GM21576 (cell line): ENCODE measurements at regions not wholly inside any gene's neighbourhood (a gene's known extent, or its start where the extent isn't known, plus 50 kb on each side); places are given as distances from the start of the nearest gene placed in this dataset.

Experiments
- ATAC-seq: cut with Tn5 transposase; IDR thresholded peaks from one replicate; pipeline ENCODE4 v1.9.1; 2021; ENCODE audit warnings: mild to moderate bottlenecking, moderate library complexity; ENCODE audit not compliant: unreplicated experiment

DNA sequence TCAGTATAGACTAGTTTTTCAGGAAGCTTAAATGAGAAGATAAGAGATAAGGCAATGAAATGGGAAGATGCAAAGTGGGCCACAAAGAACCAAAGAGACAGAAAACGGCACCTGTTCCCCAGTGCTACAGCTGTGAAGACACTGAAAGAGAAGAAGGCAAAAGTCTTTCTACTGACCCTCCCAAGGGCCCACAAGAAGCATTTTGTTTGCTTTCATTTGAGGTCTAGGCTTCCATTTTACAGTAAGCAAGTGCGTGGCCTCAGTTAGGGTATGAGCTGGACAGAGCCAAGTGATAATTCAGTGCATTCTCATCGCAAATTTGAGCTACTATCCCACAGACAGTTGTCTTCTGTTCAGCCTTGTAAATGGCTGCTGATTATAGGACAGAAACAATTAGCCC is 53.4 kb upstream of the STK17B start:
- ATAC-seq: no peak

DNA sequence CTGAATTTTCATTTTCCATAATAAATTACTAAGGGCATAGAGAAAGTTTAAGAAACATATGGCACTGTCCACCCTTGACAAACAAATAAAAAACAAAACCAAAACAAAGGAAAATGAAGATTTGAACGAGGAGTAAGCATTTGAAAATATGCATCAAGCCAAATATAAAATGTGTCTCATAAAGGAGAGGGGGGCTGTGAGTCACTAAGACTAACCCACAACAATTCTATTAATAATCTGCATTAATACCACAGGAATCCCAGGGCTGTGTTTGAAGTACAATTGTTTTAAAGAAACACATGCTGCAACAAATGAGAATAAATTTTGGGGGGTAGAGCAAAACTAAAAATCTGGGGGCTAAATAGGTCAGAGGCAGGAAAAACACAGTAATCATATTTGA is 53.8 kb upstream of the STK17B start:
- ATAC-seq: no peak

DNA sequence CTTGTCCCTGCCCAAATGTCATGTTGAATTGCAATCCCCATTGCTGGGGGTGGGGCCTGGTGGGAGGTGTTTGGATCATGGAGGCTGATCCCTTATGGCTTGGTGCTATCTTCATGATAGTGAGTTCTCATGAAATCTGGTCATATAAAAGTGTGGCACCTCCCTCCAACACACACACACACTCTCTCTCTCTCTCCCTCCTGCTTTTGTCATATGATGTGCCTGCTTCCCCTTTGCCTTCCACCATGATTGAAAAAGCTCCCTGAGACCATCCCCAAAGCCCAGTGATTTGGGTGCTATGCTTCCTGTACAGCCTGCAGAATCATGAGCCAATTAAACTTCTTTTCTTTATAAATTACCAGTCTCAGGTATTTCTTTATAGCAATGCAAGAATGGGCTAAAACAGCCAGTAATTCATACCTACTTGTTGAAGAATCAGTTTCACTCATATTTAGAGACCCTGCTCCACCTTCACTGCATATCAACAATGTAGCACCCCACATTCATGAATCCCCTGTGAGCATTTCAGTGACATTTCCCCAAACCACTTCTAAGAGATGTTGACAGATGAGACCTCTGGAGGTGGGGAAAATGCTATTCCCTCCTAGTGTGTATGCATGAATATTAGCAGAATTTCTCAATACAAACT is 54.8 kb upstream of the STK17B start:
- ATAC-seq: no peak

DNA sequence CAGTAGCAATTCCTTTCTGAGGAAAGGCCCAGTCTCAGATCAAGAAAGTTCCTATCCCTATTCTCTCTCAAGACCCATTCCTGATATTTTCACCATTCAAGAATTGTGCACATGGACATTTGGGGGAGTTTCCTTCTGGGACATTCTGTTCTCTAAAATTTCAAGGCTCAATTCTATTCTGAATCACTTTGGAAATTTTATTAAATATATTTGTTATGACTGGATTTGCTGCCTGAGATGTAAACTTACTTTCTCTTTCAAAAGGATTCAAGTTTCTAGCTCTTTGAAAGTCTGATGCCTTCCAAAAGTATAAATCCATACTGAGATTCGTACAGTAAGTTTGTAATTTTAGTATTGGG is 55.3 kb upstream of the STK17B start:
- no peak for ATAC-seq

DNA sequence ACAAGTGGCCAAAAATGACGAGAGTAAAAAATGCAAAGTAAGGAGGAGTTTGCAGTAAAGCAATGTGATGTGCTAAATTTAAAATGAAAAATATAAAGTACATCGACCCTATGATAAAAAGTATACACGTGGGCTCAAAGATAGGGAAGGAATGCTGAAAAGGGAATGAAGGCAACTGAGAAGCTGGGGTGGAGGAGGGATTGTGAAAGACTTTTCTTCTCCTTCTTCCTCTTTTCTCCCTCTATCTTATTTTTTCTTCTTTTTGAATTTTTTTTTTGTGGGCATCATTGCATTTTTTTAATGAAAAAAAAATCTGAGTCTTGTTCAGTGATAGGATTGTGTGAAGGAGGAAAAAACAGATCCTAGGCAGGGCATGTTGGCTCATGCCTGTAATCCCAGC is 57.6 kb upstream of the STK17B start:
- no peak for ATAC-seq

DNA sequence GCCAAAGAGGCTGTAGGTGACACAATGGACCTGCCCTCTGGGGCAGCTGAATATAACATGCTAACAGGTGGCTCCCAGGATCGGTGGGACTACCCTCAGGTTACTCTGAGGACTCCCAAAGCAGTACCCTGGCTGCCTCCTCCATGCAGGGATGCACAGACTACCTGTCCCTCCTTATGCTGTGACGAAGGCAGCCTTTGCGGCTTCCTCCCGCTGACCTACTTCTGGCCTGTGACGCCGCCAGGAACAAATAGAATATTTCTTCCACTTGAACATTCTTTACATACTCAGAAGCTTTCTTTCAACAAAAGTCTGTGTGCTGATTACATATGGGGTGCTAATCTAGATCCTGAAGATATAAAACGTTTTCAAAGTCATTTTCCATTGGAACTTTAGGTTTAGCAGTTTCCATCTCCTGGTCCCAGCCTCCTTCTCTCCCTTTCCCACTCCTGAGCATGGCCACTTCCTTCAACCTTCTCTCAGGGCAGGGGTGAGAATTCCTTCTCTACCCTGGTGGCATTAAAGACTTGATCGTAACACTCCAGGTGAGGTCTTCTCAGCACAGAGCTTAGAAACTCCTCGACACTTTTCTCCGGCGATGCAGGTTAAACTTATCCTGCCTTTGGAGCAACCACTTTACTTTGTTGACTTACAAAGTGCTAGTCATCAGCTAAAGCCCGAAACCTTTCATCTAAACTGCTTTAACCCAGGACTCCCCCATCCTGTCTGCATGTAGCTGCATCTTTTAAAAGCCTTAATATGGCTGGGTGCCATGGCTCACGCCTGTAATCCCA is 58.9 kb upstream of the STK17B start:
- ATAC-seq: no peak

DNA sequence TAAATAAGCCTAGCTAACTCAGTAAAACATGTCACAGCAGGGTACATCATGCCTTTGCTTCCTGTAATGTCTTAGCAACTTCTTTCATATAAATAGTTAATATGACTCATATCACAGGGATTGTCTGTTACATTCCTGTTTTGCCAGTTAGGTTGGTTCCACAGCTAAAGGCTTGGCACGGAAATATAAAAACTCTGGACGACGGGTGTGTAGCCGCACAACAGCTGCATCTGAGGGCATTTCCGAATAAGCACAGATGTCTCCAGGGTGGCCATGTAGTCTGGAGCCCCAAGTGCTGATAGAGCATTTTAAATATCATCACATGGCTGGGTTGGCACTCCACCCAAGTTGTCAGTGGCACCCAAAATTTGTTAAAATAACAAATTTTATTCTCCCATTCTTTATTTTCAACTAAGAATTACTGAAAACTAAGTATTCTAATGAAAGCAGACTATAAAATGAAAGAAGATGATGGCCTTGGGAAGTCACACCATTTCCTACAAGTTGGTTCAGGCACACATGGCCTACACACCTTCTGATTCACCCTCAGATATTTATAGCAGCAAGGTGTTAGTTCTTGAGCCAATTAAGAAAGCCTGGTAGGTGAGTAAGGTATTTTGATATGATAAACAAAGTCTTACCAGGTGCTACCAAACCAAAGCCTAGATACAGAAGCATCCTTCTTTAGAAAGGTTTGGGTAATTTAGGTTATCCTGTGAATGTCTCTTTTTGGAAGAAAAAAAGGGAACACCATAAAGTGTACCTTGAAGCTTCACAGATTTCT is 61.8 kb upstream of the STK17B start:
- ATAC-seq: peak; percentile 28

DNA sequence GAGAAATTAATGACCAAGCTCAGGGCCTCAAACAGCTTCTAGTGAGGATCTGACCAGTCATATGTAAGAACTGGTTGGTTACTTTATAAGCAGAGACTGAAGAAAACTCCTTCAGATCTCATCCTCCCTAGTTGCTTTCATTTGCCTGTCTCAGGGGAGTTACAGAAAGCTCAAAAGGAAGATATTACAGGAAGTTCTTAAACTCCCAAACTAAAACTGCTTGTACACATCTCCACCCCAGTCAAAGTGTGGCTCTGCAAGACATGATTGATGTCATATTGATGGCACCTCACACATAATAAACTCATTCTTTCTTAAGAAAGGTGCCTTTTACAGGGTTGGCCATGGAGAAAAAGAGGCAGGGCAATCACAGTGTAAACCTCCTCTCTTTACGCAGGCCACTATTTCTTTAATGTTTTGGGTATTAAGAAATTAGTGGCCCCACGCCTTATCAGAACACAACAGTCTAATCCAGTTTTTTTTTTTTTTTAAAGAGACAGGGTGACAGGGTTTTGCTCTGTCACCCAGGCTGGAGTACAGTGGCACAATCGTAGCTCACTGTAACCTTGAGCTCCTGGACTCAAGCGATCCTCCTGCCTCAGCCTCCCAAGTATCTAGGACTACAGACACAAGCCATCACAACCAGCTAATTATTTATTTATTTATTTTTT is 62.6 kb upstream of the STK17B start:
- peak; percentile 82 for ATAC-seq

DNA sequence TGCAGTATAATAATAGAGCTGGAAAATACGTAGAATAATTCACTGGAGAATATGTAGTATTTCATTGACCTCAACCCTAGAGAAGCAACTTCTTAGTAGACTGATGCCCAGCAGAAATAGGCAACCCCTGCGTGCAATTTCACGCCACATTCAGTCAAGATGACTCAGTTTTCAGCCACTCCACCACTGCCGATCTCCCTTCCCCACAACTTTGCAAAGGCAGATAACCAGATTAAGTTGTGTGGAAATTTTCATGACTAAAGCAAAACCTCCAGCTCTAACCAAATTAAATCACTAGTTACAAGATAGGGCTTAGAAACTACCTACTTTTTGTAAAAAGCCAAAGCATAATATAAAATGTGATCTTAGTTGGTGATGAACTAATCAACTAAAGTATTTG is 63.3 kb upstream of the STK17B start:
- ATAC-seq: no peak

DNA sequence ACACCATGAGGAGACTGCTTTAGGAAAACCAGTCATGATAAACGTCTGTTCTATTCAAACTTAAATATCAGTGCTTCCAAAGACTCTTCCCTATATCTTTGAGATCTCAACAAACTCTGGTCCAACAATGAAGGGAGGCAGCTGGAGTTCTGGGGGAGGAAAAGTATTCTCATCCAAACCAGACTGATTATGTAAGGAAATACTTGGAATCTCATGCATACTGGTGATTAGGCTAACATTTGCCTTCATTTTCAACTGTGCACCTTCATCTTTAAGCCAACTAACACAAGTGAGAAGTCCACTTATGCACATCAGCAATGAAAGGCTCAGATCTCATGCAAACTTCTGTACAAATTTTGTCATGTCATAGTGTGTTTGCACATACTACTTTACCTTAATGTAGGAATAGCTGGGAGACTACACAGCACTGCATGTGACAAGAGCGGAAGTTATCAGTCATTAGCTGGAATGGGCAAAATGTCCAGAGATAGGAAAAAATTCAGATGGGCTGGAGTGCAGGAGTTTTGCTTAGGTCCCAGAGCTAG is 67.5 kb upstream of the STK17B start:
- no peak for ATAC-seq

DNA sequence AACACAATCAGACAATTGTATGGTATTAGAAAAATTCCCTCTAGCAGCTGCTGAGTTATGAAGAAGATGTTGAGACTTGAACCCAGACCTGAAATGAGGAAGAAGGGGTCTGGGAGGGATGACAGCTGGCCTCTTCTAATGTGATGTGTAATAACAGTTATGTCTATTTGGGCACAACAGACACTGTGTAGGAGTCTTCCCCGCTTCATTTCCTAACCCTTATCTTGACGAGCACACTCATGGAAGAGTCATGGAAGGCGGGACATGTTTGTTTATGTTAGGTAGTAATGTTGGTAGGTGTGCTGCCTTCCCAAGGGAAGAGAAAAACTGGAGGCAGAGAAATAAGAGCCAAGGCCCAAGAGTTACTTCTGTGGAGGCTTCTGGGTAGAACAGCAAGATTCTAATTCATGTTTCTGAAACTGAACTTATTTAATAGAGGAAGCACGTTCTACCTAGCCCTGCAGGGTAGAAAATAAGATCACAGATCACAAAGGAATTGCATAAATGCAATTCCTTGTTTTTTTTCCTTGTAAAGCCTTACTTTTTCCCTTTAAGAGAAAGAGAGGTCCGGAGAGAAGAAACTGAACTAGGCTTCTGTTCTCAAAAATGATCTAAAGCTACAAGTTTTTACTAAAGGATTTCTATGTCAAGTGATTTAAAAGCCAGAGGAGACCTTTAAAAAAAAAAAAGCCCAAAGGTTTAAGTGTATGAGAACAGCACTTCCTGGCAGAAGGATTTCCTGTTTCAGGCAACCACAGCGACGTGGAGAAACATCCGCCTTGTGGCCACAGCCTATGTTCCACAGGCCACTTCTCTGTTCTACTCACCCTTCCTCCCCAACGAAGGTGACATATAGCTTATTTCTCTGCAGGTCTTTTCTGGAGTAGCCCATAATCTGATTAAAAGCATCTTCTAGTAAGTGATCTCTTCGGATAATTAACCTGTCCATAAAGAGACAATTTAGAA is 68.5 kb upstream of the STK17B start:
- peak; percentile 85 for ATAC-seq

DNA sequence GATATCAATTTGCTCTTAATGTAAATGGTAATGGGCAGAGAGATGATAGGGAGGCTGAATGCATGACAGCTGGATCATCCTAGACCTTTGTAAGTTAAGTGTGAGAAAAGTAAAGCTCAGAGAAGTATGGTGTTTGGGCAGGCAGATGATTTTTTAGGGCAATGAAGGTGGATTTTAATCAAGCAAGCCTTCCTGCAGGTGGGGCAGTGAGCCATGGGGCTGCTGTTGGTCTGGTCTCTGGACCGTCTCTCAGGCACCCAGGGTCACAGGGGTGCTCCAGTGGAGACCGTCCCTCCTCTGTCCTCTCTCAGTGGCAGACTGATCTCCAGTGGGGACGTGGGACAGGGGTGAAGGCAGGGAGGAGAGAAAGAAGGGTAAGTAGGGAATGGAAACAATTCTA is 69.8 kb upstream of the STK17B start:
- ATAC-seq: no peak

DNA sequence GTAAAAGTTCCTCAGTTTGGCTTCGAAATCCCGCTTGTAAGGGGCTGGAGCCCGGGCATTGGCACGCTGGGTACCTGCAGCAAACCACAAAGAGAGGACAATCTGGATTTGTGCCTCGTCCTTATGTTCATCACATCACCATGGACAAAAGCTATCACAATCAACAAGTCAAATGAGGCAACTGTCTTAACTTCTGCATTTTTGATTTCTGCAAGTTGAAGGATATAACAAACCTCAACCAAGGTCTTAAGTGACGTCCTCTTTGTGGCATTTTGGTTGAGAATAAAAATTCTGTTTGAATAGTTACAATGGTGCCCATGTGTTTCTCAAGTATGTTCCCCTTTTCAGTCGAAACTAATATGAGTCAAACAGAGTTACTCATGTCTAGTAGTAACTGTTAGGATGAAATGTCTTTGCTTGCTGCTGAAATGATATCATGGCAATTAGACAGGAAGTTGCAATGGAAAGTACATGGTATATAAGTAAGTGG is 70.8 kb upstream of the STK17B start:
- ATAC-seq: peak; percentile 82

DNA sequence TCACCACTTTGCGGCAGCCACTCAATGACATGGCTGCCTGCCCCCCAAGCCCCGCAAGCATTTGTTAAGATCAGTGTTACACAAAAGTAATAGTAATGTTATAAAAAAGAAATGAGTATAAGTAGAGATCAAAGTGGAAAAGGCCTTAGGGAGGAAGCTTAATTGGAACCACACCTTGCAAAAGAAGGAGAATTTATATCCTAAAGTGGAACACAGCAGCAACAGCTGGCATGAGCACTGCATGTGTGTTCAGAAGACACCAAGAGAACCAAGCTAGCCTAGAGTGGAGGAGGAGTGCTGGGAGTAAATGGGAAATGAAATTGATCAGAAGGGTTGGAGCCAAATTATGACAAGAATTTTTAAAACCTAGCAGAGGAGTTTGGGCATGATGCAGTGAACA is 73.1 kb upstream of the STK17B start:
- no peak for ATAC-seq

DNA sequence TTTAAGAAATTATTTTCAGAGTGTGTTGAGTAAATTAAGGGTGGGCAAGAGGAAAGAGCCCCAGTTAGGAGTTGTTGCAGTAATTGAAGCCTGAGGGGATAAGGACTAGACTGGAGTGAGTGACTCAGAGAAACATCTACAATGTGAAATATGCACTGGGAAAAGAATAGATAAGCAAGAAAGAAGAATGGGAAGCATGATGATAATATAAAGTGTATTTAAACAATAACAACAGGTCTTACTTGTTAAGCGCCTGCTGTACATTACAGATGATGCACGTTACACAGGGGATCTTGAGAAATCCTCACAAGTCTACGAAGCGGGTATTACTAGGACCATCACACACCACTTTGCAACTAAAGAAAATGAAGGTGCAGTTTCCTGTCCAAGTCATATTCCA is 73.6 kb upstream of the STK17B start:
- no peak for ATAC-seq

DNA sequence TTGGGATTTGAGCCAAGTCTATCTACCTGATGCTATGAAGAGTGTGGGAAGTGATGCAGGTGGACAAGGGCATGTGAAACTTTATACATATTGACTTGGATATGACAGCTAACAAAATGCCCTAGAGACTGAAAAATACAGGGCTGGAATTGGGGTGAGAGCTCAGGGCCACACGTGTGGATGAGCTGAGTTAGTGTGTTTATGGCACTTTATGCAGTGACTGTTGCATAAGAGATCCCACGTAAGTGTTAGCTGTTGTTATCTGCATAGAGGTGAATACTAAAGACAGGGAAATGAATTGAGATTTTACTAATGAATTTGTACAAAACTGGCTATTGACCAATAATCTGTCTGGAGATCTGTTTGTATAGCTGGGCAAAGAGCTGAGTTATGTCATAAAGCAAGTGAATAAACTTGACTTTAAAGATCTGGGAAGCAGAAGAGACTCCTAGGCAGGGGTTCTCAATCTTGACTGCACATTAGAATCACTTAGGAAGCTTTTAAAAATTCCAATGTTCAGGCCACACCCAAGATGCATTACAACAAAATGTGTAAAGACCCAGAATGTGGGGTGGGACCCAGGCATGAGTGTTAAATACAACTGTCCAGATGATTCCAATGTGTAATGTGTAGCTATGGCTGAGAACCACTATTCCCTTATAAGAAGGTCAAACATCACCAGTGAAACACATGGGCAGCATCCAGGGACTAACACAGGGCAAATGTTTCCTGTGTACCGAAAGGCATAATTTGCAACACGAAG is 74.2 kb upstream of the STK17B start:
- no peak for ATAC-seq

DNA sequence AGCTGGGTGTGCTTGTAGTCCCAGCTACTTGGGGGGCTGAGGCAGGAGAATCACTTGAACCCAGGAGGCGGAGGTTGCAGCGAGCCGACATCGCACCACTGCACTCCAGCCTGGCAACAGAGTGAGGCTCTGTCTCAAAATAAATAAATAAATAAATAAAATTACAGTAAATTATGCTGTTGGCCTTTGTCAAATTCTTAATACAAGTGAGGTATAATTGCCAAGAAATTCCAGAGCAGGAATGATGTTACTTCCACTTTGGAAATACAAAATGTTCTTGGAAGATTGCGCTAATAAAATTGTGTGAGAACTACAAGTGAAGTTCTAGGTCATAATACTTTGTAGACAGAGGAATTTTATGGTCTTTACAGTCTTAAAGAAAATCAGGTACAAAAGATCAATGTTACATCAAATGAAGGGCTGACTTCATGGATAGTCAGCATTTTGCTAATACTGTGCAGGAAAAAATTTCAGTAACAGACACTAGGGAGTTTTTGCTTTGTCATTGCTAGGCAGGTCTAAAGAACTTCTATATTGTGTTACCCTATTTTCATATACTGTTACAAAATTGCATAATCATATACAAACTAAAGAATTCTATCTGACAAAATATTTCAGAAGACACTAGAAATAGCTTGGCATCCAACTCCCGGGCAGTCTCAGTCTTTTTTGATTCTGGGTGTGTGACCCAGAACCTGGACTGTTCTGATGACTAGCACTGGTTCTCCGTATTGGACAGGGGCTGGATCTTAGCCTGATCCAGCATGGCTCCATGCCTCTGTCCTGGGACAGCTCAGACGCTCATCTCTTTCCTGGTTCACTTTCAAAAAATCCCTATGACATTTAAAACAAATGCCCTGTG is 76.0 kb upstream of the STK17B start:
- ATAC-seq: no peak

DNA sequence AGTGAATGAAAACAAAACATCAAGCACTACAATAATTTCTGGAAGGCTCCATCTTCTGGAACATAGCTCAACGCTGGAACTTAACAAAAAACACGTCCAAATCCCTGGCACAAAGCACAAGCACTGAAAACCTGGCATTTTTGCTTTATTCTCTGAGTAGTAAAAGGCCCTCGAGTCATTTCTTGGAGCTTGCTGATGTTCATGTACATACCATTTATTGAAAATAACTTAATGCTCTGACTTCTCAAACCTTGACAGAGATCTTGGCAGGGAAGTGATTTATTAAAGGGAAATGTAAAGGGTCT is 76.5 kb upstream of the STK17B start:
- ATAC-seq: no peak
